ENCODE measurements at regions not wholly inside any gene's neighbourhood (a gene's known extent, or its start where the extent isn't known, plus 50 kb on each side); places are given as distances from the start of the nearest gene placed in this dataset.

GRCh38 chr5:158430166-158430797 is 571.3 kb upstream of the CLINT1 start:
- Histone ChIP-seq H3K27me3 (ENCODE audit: control insufficient read depth in 2 of 2, insufficient read depth in 2 of 2, low read length in 2 of 2) (no peaks in the 10 kb centered on the region), H3K4me3 (replicated peaks in 1 of 3; ENCODE audit: low read depth in 2 of 3, low read length in 3 of 3) (no peak overlapping the region), H3K36me3 (replicated peaks in 1 of 2; ENCODE audit: control insufficient read depth in 1 of 2, insufficient read depth in 2 of 2, low read length in 2 of 2) (no peaks in the 10 kb centered on the region), H3K4me1 (ENCODE audit: control insufficient read depth in 1 of 2, insufficient read depth in 2 of 2, low read length in 2 of 2) (peaks cover 8% of the 10 kb centered on the region in 2 donors), H3K79me2 (ENCODE audit: insufficient read depth, low read length) (no peaks in the 10 kb centered on the region), H3K4me2 (replicated peaks; ENCODE audit: extremely low read depth, low read length, poor library complexity, severe bottlenecking) (no peak overlapping the region), H3K27ac (ENCODE audit: low read depth in 1 of 2, low read length in 2 of 2) (no peak overlapping the region), H3K9ac (ENCODE audit: insufficient read depth, low read length, poor library complexity, severe bottlenecking) (no peak overlapping the region), H4K20me1 (ENCODE audit: insufficient read depth, low read length) (no peaks in the 10 kb centered on the region), H3K9me3 (replicated peaks in 1 of 2; ENCODE audit: control insufficient read depth in 1 of 2, insufficient read depth in 1 of 2, low read length in 2 of 2) (peaks cover 0 to 4% of the 10 kb centered on the region in 2 donors), H2AFZ (ENCODE audit: insufficient read depth, low read depth, low read length, poor library complexity, severe bottlenecking) (no peak overlapping the region)
- H3K36me3 Mint-ChIP-seq: no peaks in the 10 kb centered on the region
- H3K4me1 Mint-ChIP-seq: peaks cover 15% of the 10 kb centered on the region
- no peak for DNase-seq
- no peak for TF ChIP-seq CTCF (IDR thresholded peaks at IDR 0.05)
- H3K27me3 Mint-ChIP-seq (ENCODE audit: low read depth in 3 of 3): peaks cover 0 to 4% (median 0%) of the 10 kb centered on the region in 3 donors
- no CpG with 5 or more reads among the region's 2 CpGs for WGBS (ENCODE audit: insufficient coverage)
- H3K27ac Mint-ChIP-seq: no peak overlapping the region
- H3K4me3 Mint-ChIP-seq: no peak overlapping the region
- H3K9me3 Mint-ChIP-seq: peaks cover 0 to 9% (median 4%) of the 10 kb centered on the region in 7 donors
- intact Hi-C loops (cut with micrococcal nuclease): no loop called here

GRCh38 chr5:158429564-158429963 is 570.6 kb upstream of the CLINT1 start:
- H2AFZ ChIP-seq (ENCODE audit: insufficient read depth, low read depth, low read length, poor library complexity, severe bottlenecking): no peak overlapping the region
- H3K36me3 ChIP-seq (replicated peaks in 1 of 2; ENCODE audit: control insufficient read depth in 1 of 2, insufficient read depth in 2 of 2, low read length in 2 of 2): no peaks in the 10 kb centered on the region
- H3K4me3 ChIP-seq (replicated peaks in 1 of 3; ENCODE audit: low read depth in 2 of 3, low read length in 3 of 3): no peak overlapping the region
- H3K9ac ChIP-seq (ENCODE audit: insufficient read depth, low read length, poor library complexity, severe bottlenecking): no peak overlapping the region
- H3K9me3 ChIP-seq (replicated peaks in 1 of 2; ENCODE audit: control insufficient read depth in 1 of 2, insufficient read depth in 1 of 2, low read length in 2 of 2): peaks cover 0 to 4% of the 10 kb centered on the region in 2 donors
- peaks cover 0 to 9% (median 4%) of the 10 kb centered on the region in 7 donors for H3K9me3 Mint-ChIP-seq
- H3K4me2 ChIP-seq (replicated peaks; ENCODE audit: extremely low read depth, low read length, poor library complexity, severe bottlenecking): no peak overlapping the region
- H3K27ac ChIP-seq (ENCODE audit: low read depth in 1 of 2, low read length in 2 of 2): no peak overlapping the region
- TF ChIP-seq CTCF (IDR thresholded peaks at IDR 0.05): no peak
- H3K36me3 Mint-ChIP-seq: no peaks in the 10 kb centered on the region
- intact Hi-C loops (cut with micrococcal nuclease): no loop called here
- no peaks in the 10 kb centered on the region for H4K20me1 ChIP-seq (ENCODE audit: insufficient read depth, low read length)
- H3K27me3 Mint-ChIP-seq (ENCODE audit: low read depth in 3 of 3): peaks cover 0 to 4% (median 0%) of the 10 kb centered on the region in 3 donors
- H3K27ac Mint-ChIP-seq: peak overlapping the region in 1 of 7 donors; percentile 10
- WGBS (ENCODE audit: insufficient coverage): no CpG with 5 or more reads among the region's 4 CpGs
- H3K4me1 Mint-ChIP-seq: peaks cover 8% of the 10 kb centered on the region
- H3K79me2 ChIP-seq (ENCODE audit: insufficient read depth, low read length): no peaks in the 10 kb centered on the region
- no peaks in the 10 kb centered on the region for H3K27me3 ChIP-seq (ENCODE audit: control insufficient read depth in 2 of 2, insufficient read depth in 2 of 2, low read length in 2 of 2)
- H3K4me1 ChIP-seq (ENCODE audit: control insufficient read depth in 1 of 2, insufficient read depth in 2 of 2, low read length in 2 of 2): peaks cover under 1% of the 10 kb centered on the region in 2 donors
- DNase-seq: no peak
- no peak overlapping the region for H3K4me3 Mint-ChIP-seq
